ENCODE measurements at regions not wholly inside any gene's neighbourhood (a gene's known extent, or its start where the extent isn't known, plus 50 kb on each side); places are given as distances from the start of the nearest gene placed in this dataset.

DNA sequence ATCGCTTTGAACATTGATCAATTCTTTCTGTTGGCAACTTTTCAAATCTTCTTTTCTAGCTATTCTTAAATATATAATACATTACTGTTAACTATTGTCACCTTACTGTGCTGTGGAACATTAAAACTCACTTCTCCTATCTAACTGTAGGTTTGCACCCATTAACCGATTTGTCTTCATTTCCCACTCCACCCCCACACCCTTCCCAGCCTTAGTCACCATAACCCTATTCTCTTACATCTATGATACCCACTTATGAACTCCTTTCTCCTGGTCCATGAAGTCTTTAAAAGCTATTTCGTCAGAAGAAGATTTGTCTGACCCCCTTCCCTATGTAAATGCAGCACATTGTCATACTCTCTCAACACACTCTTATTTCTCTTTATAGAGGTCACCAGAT lies 993.4 kb upstream of the EEF2KMT start:
- DNase-seq (ENCODE audit: low read depth, low spot score) = no peak

DNA sequence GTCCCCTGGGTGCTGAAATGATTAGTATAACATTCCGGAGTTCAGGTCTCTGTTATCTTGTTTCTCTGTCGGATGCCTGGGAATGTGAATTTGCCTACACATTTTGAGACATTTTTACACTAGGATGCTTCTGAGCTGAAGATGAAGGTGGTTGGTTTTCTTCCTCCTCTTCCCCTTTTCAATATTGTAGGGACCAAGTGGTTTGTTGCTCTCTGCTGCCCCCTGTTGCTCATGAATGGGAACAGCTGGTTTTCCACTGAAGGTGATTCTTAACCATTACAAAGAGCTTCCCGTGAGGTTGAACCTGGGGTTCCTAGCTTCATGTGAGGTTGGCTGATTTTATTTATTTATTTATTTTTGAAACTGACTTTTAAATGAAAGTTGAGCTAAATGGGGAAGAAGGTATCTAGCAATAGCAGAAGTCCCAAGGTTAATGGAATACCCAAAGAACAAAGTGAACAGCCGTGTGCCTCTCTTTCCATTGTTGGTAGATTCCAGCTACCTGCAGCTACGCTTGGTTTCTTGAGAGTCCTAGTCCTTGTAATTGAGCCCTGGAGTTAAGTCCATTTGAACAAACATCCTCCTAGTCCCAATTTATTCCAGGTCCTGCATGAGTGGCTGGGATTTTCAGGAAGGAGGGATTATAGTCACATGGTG lies 983.9 kb upstream of the EEF2KMT start:
- DNase-seq (ENCODE audit: low read depth, low spot score) = no peak

DNA sequence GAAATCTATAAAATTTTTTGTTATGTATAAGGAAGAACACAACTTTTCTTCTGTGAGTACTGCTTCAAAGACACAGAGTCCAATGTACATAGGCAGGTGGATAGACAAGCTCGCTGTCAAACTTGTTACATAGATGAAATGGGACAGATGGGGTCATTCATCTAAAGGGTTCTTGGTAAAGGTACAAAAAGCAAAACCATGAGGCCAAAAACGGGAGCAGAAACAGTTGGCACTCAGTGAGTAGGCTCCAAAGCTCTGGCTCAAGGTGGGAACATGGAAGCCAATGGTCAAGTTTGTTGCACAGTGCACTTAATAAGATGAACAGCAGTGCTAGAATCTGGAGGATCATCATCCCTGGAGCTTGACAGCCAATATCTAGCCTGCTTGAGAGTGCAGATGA lies 979.0 kb upstream of the EEF2KMT start:
- DNase-seq (ENCODE audit: low read depth, low spot score) = no peak

DNA sequence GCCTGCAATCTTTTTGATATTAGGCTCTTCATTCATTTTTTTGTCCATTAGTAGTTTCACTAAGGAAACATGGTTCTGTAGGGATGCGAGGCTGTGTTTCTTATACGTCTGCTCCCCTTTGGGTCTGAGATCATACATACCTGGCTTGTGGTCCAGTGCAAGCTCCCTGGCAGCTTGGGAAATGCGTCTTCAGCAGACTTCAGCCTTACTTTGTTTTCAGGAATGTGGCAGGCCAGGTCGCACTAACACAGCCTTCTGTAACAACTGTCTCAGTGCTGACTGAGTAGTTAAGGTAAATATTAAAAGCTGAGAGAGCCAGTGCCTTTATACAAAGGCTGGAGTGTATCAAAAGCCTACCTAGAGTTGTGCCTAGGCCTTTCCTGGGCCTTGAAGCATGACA lies 970.5 kb upstream of the EEF2KMT start:
- no peak for DNase-seq (ENCODE audit: low read depth, low spot score)

DNA sequence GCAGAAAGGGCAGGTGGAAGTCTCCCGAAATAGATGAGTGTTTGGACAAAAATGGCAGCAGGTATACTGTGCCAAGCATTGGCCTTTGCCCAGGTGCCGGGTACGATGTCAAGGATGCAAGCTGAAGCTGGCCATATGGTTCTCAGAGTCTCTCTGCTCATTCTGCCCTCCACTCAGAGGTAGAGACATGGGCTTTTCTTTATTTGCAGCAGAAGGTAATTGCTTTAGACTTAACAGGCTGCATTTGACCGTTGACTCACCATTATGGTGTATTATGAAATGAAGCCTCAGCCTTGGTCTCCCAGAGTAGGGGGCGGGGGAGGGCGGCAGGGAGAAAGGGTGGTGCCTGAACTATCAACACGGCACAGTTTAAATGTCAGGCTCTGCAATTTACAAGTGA lies 969.1 kb upstream of the EEF2KMT start:
- no peak for DNase-seq (ENCODE audit: low read depth, low spot score)

DNA sequence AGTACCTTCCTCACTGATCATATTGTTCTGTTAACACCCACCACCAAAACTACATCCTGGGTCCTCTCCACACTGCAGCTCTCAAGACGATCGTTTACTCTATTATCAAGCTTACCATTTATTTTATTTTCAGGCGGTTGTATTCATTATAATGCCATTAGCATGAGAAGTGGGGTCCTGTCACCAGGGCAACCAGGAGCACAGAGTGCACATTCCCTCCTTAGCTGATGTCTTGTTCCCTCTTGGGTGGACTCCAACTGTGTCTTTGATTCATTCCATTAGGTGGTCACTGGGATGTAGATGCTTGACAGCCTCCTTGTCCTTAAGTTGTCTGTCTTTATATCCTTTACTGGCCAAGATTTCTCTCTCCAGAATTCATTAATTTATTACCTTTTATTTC lies 965.9 kb upstream of the EEF2KMT start:
- no peak for DNase-seq (ENCODE audit: low read depth, low spot score)

DNA sequence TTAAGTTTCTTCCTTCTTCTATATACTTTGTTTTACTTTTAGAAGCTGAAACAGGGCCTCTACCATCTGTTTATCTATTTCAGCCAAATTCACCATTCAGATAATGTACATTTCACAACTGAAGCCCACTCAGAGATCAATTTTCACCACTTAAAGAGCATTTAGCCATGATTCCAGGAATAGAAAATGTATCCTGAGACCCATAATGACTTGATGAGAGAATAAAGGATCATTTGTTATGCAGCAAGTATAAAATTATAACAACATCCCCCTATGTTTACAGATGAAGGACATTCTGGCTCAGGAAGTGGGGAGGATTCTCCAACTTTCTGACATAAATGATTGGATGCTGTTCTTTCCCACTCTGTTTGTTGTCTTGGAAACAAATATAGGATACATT lies 962.1 kb upstream of the EEF2KMT start:
- DNase-seq (ENCODE audit: low read depth, low spot score) = no peak

DNA sequence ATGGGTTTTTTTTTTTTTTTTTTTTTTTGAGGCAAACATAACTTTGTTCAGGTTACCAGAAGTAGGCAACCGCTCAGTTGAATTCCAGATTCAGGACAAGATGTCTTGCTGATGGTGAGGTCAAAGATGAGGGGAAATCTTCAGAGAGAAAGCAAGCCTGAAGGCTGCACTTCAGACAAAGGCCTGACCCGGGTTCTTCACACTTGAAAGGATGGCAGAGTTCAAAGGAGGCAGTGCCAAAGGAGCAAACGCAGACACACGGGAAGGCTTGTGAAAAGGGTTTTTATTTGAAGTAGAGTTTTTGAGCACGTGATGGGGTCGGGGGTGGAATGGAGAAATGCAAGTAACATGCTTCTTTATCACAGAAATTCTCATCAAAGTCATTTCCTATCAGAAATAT lies 960.2 kb upstream of the EEF2KMT start:
- no peak for DNase-seq (ENCODE audit: low read depth, low spot score)

DNA sequence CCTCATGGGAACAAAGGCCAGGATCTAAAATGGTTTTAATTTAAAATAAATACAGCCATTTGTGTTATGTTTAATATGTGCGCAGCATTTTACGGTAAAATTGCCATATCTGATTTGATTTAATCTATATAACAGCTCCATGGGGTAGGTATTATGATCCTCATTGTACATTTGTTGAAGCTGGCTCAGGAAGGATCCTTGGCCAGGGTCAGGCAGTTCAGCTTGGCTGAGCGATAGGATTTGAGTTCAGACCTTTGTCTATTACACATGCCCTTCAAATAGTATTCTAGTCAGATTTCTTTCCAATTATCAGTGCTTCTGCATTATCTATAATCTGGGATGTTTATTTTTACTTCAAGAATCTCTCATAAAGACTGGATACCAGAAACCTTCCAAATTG lies 950.4 kb upstream of the EEF2KMT start:
- DNase-seq (ENCODE audit: low read depth, low spot score) = no peak

DNA sequence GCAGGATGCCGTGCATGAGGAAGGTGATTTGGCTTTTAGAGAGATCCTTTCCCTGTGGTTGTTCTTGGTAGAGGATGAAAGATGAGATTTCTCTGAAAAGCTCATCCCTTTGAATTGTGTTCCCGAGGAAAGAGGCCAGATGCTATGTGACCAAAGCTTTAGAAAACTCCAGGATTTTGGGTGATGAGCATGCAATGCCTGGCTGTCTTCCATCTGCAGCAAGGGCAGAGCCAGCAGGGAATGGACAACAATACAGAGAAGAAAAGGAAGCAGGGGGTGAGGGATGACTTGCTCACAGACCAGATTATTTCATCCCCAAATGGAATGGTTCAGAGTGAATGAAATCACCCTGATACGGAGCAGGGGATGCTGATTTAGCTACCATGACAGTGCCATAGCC lies 949.7 kb upstream of the EEF2KMT start:
- no peak for DNase-seq (ENCODE audit: low read depth, low spot score)

DNA sequence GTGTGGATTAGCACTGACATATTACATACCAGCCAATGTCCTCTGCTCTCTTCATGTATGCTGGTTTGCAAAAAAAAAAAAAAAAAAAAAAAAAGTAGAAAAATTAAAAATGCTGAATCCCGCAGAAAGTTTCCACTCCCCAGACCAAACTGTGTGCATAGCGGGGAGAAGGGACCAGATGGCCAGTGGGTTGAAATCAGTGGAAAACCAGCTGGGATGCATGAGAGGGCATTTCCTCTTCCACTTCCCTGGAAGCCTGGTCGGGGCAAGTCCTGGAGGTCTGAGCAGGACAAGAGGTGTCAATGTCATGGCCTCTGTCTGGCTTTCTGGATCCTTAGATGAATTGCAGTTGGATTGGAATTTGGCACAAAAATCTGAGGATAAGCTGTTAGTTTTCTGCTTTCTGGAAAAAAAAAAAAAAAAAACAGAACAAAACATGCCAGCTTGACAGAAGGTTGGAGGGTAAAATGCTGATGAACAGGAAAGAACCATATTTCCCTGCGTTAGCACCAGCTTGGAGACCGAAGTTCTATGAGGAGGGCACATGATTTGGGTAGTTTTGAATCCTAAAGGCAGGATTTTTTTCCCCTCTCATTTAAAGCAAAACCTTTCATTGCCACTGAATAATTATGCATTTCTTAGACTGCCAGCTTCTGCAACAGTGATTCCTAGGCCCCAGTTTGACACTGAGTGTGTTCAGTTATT lies 941.5 kb upstream of the EEF2KMT start:
- DNase-seq (ENCODE audit: low read depth, low spot score) = no peak

DNA sequence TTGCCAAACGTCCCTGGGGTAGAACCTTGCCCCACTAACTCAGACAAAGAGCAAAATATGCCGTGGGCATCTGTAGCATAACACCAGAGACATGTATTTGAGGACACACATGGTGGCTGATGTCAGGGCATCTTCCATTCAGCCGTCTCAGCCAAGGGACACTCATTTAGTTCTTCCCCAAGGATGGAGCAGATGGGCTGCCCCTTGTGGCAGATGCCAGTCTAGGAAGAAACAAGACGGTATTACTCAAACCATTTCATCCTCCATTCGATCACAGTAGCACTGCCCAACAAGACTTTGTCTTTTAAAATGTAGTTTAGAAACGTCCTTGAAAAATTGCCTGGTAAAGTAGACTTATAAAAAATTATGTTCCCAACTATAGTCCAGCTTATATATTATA lies 937.6 kb upstream of the EEF2KMT start:
- DNase-seq (ENCODE audit: low read depth, low spot score) = no peak

DNA sequence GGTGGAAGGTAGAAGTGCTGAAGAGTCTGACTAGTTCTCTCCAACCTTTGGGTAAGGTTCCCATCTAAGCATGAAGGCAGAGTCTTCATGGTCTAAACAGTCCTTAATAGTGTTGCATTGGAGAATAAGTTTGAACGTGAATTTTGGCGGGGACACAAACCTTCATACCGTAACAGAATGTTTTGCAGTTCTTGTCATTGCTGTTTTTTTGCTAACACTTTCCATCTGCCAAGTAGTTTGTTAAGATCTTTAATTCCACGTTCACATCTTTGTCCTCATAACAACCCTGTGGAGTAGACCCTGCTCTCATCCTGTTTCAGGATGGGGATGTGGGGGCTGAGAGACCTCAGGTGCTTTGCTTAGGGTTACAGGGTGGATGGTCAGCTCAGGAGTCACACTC lies 936.9 kb upstream of the EEF2KMT start:
- DNase-seq (ENCODE audit: low read depth, low spot score) = no peak

DNA sequence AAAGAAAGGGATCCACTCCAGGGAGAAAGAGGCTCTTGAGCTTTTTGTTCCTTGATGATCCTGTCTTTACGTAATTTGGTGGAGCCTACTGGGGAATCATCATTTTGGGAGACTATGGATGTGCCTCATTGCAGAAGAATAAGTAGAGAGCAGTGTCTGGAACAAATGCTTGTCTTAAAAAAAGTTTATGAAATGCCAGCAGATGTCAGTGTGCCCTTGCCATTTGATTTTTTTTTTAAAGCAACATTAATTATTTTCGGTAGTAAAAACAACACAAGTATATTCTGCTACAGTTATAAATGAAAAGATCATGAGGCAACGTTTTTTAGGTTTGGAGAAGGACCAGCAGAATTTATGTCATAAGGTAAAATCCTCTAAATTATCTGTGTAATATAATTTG lies 934.8 kb upstream of the EEF2KMT start:
- no peak for DNase-seq (ENCODE audit: low read depth, low spot score)

DNA sequence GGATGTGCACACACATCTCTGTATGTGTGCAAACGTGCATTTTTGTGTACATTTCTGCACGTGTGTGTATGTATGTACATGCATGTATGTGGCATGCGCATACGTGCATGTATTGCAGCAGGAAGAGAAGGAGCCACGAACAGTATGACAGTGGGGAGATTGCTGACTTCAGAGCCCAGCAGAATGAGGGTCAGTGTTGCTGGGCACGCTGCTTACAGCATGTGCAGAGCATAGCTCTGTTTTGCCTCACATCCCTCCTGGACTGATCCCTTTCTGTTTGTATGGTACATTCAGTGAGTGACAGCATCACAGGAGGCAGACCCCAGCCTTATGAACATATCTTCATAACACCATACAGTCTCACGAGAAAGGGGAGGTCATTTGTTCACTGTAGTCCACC lies 934.0 kb upstream of the EEF2KMT start:
- DNase-seq (ENCODE audit: low read depth, low spot score) = no peak

DNA sequence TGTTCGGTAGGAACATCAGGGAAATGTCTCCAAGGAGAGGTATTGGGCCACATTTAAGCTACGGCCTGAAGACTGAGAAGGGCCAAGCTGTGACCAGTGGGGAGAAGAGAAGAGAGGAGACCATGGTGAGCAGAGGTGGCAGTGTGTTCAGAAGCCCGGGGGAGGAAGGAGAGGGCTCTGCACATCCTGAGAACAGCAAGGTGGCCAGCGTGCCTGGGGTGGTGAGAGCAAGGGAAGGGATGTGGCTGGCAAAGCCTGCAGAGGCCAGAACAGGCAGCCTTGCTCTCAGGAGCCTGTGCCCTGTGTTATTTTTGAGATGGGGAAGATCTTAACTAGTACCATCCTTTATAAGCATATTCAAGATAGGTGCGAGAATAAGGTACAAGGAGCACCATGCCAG lies 933.5 kb upstream of the EEF2KMT start:
- DNase-seq (ENCODE audit: low read depth, low spot score) = no peak

DNA sequence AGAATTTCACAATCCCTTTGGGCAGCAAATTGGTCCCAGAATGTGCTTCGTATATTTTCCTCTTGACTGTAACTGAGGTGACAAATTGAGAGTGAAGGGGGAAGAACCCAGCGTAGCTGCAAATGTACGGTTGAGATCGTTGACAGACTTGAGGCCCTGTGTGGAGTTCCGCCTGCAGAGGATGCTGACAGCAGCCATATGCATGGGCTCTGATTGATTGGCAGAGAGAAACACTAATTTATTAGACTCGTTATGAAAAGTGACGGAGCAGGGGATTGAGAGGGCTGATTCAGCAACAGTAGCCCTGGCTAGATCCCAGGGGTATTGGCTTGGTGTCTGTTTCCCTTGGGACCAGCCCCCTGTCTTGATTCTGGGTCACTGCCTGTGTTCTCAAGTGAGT lies 930.1 kb upstream of the EEF2KMT start:
- DNase-seq (ENCODE audit: low read depth, low spot score) = no peak

DNA sequence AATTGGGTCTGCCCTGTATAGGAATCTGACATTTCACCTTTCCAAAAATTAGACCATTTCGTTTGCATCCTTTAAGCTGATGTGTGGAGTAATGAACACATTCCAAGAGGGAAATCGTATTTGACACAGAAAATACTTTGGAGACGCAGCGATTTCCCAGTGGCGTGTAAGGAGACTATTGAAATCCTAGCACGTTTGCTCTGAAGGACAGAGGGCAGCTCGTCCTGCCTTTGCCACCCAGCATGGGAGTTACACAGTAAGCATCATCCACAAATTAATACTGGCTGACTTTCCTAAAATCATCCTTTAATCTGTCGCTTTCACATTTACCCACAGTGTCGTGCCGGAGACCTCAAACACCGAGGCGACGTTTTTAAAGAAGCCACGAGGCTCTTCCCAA lies 925.9 kb upstream of the EEF2KMT start:
- DNase-seq (ENCODE audit: low read depth, low spot score) = no peak

DNA sequence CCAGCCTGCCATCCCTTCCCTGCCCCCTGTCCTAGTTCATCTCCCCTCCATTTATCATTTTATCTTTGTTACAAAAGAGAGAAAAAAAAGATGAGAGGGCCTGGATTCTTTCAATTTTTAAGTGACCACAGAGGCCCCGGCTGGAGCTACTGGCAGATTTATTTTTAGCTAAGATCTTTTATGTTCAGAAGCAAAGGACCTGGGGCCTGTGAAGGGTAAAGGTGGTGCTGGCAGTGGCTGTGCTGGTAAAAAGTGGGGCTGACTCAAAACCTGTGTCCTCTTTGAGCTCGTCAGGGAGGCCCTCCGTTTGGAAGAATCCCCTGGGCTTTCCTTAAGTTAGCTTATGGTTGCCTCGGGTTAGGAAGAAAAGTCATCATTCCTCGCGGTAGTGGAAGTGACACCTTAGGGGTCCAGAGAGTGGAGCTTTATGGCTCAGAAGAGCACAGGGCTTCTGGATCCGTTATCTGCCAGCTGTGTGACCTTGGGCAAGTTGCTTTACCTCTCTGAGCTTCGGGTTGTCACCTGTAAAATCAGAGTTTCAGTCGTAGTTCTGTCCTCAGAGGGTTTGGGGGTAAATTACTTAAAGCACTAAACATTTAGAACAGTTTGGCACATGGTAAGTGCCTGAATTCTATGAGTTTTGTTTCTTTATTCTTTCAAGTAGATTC lies 923.8 kb upstream of the EEF2KMT start:
- no peak for DNase-seq (ENCODE audit: low read depth, low spot score)

DNA sequence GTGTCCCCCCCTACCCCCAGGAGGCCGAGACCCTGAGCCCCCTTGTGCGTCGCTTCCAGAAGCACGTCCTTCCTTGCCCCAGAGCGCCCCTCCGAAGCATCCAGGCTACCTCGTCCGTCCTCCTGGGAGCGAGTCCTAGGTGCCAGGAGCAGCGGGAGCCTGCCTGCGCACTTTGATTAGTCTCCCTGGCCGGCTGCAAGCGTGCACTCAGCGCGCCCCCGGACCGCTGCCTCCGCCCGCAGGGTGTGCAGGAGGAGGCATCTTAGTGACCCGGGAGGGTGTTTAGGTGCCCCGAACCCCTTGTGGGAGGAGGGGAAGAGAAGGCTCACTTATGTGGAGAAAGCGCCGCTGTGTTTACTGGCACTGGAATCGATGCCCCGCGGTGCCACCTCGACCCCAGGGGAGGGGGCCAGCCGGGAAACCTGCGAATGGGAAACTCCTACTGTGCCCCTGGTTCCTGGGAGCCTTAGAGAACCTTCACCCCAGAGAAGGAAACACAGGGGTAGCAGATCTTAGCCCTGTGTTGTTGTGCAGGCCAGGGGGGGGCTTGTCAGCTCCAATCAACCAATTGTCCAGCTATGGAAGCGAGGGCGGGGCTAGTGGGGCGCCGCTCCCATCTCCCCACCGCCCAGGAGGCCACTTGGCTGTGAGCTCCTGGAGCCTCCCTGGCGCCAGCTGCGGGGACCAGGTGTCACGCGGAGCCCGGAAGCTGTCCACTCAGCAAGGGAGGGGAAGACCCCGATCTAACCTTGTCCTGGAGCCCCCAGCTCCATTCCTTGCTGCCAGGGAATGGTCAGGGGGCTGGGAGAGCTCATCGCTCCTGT lies 922.8 kb upstream of the EEF2KMT start:
- no peak for DNase-seq (ENCODE audit: low read depth, low spot score)

DNA sequence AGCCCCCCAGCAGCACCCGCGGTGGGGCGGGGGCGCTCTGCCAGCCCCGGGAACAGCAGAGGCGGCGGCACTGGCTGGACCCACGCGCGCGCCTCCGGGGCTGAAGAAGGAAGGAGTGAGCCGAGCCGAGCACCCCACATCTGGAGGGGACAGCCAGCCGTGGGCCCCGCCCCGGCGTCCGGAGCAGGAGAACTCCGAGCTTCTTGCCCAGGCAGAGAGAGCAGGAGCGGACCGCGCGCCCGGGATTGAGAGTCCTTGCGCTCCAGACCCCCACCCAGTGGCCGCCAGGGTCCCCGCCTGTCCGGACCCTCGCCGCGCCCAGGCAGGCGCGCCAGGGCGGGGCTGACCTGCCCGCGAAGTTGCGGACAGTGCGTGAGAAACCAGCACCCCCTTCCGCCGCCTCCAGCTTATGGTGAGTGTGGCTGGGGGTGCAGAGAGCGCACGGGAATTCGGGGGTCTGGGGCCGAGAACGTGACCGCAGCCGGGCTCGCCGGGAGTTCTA lies 921.9 kb upstream of the EEF2KMT start:
- no peak for DNase-seq (ENCODE audit: low read depth, low spot score)

DNA sequence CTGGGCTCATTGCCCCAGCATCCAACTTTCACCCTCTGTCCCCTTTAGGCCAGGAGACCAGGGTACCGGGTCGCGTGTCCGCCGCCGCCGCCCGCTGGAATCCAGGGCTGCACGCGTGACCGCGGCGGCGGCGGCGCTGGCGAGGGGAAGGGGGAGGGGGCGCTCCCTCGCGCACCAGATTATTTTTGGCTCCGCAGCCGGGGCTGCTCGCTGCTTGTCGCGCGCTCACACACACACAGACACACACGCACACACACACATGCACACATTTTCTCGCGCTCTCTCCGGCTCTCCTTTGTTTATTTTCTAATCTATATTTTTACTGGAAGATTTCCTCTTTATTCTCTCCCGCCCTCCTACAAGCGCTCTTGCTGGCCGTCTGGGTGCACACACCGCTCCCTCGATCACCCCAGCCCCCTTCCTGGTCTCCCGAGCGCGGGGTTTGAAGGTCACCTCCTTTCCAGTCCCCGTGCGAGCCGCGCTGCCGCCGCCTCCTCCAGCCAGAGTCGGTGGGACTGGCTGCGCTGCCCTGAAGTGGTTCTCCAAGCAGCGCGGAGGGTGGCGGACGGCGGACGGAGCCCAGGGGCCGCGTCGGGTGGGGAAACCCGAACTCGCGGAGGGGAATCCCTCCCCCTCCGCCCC lies 921.4 kb upstream of the EEF2KMT start:
- DNase-seq (ENCODE audit: low read depth, low spot score) = no peak

Data from smooth muscle cell of the brain vasculature (primary cell).